ENCODE measurements at regions not wholly inside any gene's neighbourhood (a gene's known extent, or its start where the extent isn't known, plus 50 kb on each side); places are given as distances from the start of the nearest gene placed in this dataset.

GRCh38 chr13:73306688-73307087 lies 247.9 kb downstream of the KLF5 start:
- no peaks in the 10 kb centered on the region for H3K9me3 ChIP-seq (replicated peaks in 1 of 2; ENCODE audit: control insufficient read depth in 1 of 2, insufficient read depth in 1 of 2, low read length in 2 of 2)
- H3K36me3 ChIP-seq (replicated peaks in 1 of 2; ENCODE audit: control insufficient read depth in 1 of 2, insufficient read depth in 2 of 2, low read length in 2 of 2) = no peaks in the 10 kb centered on the region
- no peaks in the 10 kb centered on the region for H3K4me1 ChIP-seq (ENCODE audit: control insufficient read depth in 1 of 2, insufficient read depth in 2 of 2, low read length in 2 of 2)
- no peak for TF ChIP-seq CTCF (IDR thresholded peaks at IDR 0.05)
- intact Hi-C loops (cut with micrococcal nuclease) = no loop called here
- H3K27ac ChIP-seq (ENCODE audit: low read depth in 1 of 2, low read length in 2 of 2) = no peak overlapping the region
- no peak overlapping the region for H3K4me2 ChIP-seq (replicated peaks; ENCODE audit: extremely low read depth, low read length, poor library complexity, severe bottlenecking)
- no peak overlapping the region for H3K9ac ChIP-seq (ENCODE audit: insufficient read depth, low read length, poor library complexity, severe bottlenecking)
- no peak overlapping the region for H3K4me3 ChIP-seq (replicated peaks in 1 of 3; ENCODE audit: low read depth in 2 of 3, low read length in 3 of 3)
- Mint-ChIP-seq H3K27me3 (ENCODE audit: low read depth in 3 of 3) (peaks cover 0 to 4% (median 1%) of the 10 kb centered on the region in 3 donors), H3K9me3 (peaks cover 0 to 10% (median 2%) of the 10 kb centered on the region in 7 donors), H3K36me3 (no peaks in the 10 kb centered on the region), H3K27ac (no peak overlapping the region), H3K4me1 (no peaks in the 10 kb centered on the region), H3K4me3 (no peak overlapping the region)
- no peaks in the 10 kb centered on the region for H3K27me3 ChIP-seq (ENCODE audit: control insufficient read depth in 2 of 2, insufficient read depth in 2 of 2, low read length in 2 of 2)
- WGBS (ENCODE audit: insufficient coverage) = no CpG with 5 or more reads among the region's 1 CpG
- no peak for DNase-seq
- no peak overlapping the region for H2AFZ ChIP-seq (ENCODE audit: insufficient read depth, low read depth, low read length, poor library complexity, severe bottlenecking)
- no peaks in the 10 kb centered on the region for H3K79me2 ChIP-seq (ENCODE audit: insufficient read depth, low read length)
- H4K20me1 ChIP-seq (ENCODE audit: insufficient read depth, low read length) = no peaks in the 10 kb centered on the region

GRCh38 chr13:73304442-73304841 lies 245.6 kb downstream of the KLF5 start:
- Histone ChIP-seq H3K4me1 (ENCODE audit: control insufficient read depth in 1 of 2, insufficient read depth in 2 of 2, low read length in 2 of 2) (no peaks in the 10 kb centered on the region), H3K36me3 (replicated peaks in 1 of 2; ENCODE audit: control insufficient read depth in 1 of 2, insufficient read depth in 2 of 2, low read length in 2 of 2) (no peaks in the 10 kb centered on the region), H3K4me3 (replicated peaks in 1 of 3; ENCODE audit: low read depth in 2 of 3, low read length in 3 of 3) (no peak overlapping the region), H4K20me1 (ENCODE audit: insufficient read depth, low read length) (no peaks in the 10 kb centered on the region), H3K27me3 (ENCODE audit: control insufficient read depth in 2 of 2, insufficient read depth in 2 of 2, low read length in 2 of 2) (no peaks in the 10 kb centered on the region), H3K79me2 (ENCODE audit: insufficient read depth, low read length) (no peaks in the 10 kb centered on the region), H3K9me3 (replicated peaks in 1 of 2; ENCODE audit: control insufficient read depth in 1 of 2, insufficient read depth in 1 of 2, low read length in 2 of 2) (no peaks in the 10 kb centered on the region), H3K4me2 (replicated peaks; ENCODE audit: extremely low read depth, low read length, poor library complexity, severe bottlenecking) (no peak overlapping the region), H3K27ac (ENCODE audit: low read depth in 1 of 2, low read length in 2 of 2) (no peak overlapping the region), H3K9ac (ENCODE audit: insufficient read depth, low read length, poor library complexity, severe bottlenecking) (no peak overlapping the region), H2AFZ (ENCODE audit: insufficient read depth, low read depth, low read length, poor library complexity, severe bottlenecking) (no peak overlapping the region)
- WGBS (ENCODE audit: insufficient coverage) = no CpG with 5 or more reads among the region's 2 CpGs
- intact Hi-C loops (cut with micrococcal nuclease) = no loop called here
- H3K36me3 Mint-ChIP-seq = no peaks in the 10 kb centered on the region
- H3K27me3 Mint-ChIP-seq (ENCODE audit: low read depth in 3 of 3) = peaks cover 0 to 4% (median 0%) of the 10 kb centered on the region in 3 donors
- no peak overlapping the region for H3K4me3 Mint-ChIP-seq
- no peaks in the 10 kb centered on the region for H3K4me1 Mint-ChIP-seq
- no peak overlapping the region for H3K27ac Mint-ChIP-seq
- peaks cover 0 to 5% (median 3%) of the 10 kb centered on the region in 7 donors for H3K9me3 Mint-ChIP-seq
- TF ChIP-seq CTCF (IDR thresholded peaks at IDR 0.05) = no peak
- no peak for DNase-seq

Measured in CD14-positive monocyte (primary cell).